ENCODE measurements at regions not wholly inside any gene's neighbourhood (a gene's known extent, or its start where the extent isn't known, plus 50 kb on each side); places are given as distances from the start of the nearest gene placed in this dataset.
A peak's percentile ranks its signal among the peaks of the same experiment; 100 is the strongest.

DNA sequence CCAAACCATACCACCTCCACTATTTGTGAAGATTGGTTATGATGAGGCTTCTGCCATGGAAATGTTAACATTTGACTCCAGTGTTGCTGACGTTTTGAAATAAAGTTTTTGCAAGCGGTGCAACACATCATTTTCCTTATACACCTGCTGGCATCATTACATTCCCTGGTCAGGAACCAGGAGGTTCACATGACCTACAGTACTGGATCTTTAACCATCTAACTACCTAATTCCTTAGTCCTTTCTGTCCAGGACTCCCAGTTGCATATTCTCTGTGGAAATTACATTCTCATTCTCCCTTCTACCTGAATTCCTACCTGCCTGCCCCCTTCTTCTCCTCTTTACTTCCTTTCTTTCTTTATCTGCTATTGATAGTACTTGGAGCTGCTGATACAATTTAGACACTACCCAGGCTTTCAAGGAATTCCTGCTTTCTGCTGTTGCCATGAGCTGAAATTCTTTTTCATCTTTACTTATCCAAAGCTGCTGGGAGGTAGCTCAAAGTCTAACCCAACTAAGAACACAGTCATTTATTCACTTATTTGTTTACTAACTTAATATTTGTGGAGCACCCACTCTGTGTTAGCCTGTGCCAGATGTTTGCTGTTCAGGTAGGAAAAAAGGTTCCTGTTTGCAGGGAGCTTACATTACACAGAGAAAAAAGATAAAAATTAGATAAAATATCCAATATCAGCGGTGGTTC lies 144.2 kb downstream of the EDEM1 start (continued):
- TF ChIP-seq MAZ (IDR thresholded peaks at IDR 0.05; ENCODE audit: borderline replicate concordance, low read depth, low read length) (no peak), MAZ (CRISPR knock-in tag; IDR thresholded peaks at IDR 0.05; ENCODE audit: low read depth) (no peak), TAF15 (IDR thresholded peaks at IDR 0.05; ENCODE audit: low read depth, low read length, poor library complexity, severe bottlenecking) (no peak), ZNF512 (CRISPR knock-in tag; IDR thresholded peaks at IDR 0.05) (no peak), BRCA1 (CRISPR knock-in tag; IDR thresholded peaks at IDR 0.05) (no peak), RFXANK (CRISPR knock-in tag; IDR thresholded peaks at IDR 0.05) (no peak), PHF21A (CRISPR knock-in tag; IDR thresholded peaks at IDR 0.05) (0 out of 2 replicates have a peak, but pooled peaks have one; percentile 17), ZNF589 (CRISPR knock-in tag; conservative IDR thresholded peaks at IDR 0.05) (no peak), SP2 (CRISPR knock-in tag; IDR thresholded peaks at IDR 0.05) (no peak), ZBED4 (CRISPR knock-in tag; IDR thresholded peaks at IDR 0.05; ENCODE audit: borderline replicate concordance) (no peak), KLF12 (CRISPR knock-in tag; IDR thresholded peaks at IDR 0.05; ENCODE audit: borderline replicate concordance) (no peak), ZSCAN30 (CRISPR knock-in tag; IDR thresholded peaks at IDR 0.05) (no peak), CERS6 (CRISPR knock-in tag; IDR thresholded peaks at IDR 0.05) (no peak), KDM1A (CRISPR knock-in tag; IDR thresholded peaks at IDR 0.05) (no peak), ZFP1 (CRISPR knock-in tag; IDR thresholded peaks at IDR 0.05) (no peak), MBNL3 (CRISPR knock-in tag; conservative IDR thresholded peaks at IDR 0.05) (no peak), ZFP90 (CRISPR knock-in tag; IDR thresholded peaks at IDR 0.05; ENCODE audit: borderline replicate concordance) (no peak), HOXD1 (CRISPR knock-in tag; IDR thresholded peaks at IDR 0.05) (no peak)
- TF ChIP-seq, protein P1, sequence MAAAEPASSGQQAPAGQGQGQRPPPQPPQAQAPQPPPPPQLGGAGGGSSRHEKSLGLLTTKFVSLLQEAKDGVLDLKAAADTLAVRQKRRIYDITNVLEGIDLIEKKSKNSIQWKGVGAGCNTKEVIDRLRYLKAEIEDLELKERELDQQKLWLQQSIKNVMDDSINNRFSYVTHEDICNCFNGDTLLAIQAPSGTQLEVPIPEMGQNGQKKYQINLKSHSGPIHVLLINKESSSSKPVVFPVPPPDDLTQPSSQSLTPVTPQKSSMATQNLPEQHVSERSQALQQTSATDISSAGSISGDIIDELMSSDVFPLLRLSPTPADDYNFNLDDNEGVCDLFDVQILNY (CRISPR knock-in tag; conservative IDR thresholded peaks at IDR 0.05): no peak
